ENCODE measurements at regions not wholly inside any gene's neighbourhood (a gene's known extent, or its start where the extent isn't known, plus 50 kb on each side); places are given as distances from the start of the nearest gene placed in this dataset.

- no peak for TF ChIP-seq CTCF (IDR thresholded peaks at IDR 0.05)
- TF ChIP-seq POLR2AphosphoS5 (IDR thresholded peaks at IDR 0.05) = no peak
- TF ChIP-seq POLR2A (IDR thresholded peaks at IDR 0.05) = no peak
- no peak for TF ChIP-seq EP300 (IDR thresholded peaks at IDR 0.05)
These were observed 123.5 kb upstream of the GOLGA6L4 start for GRCh38 chr15:84112025-84112424.
